ENCODE measurements at regions not wholly inside any gene's neighbourhood (a gene's known extent, or its start where the extent isn't known, plus 50 kb on each side); places are given as distances from the start of the nearest gene placed in this dataset.

GRCh38 chr3:150308481-150309256 is 99.4 kb upstream of the TSC22D2 start:
- TF ChIP-seq CTCF (optimal IDR thresholded peaks at IDR 0.05 in 1 of 3, IDR thresholded peaks at IDR 0.05 in 1 of 3, conservative IDR thresholded peaks at IDR 0.05 in 1 of 3; ENCODE audit: extremely low read depth in 1 of 3, insufficient read depth in 2 of 3, low read length in 3 of 3) (no peak), EZH2 (IDR thresholded peaks at IDR 0.05; ENCODE audit: low read length) (no peak)
